GM10266 (cell line): ENCODE measurements at regions not wholly inside any gene's neighbourhood (a gene's known extent, or its start where the extent isn't known, plus 50 kb on each side); places are given as distances from the start of the nearest gene placed in this dataset.
"Not testable (repeated sequence)": the region's sequence is repeated elsewhere in the genome, so short reads cannot be mapped to it uniquely, and the experiment has no call there.

Source experiments
- DNase-seq: peaks from one replicate; pipeline ENCODE4 v3.0.0; 2012; ENCODE audit errors: extremely low spot score
- CTCF ChIP-seq: IDR thresholded peaks from 2 replicates; pipeline ENCODE4 v1.5.1; 2012; ENCODE audit warnings: mild to moderate bottlenecking, low read depth; ENCODE audit not compliant: control insufficient read depth, insufficient read depth; ENCODE audit errors: missing control alignments

GRCh38 chr12:97875064-97875463 is 412.5 kb downstream of the RMST start:
- no peak for TF ChIP-seq CTCF
- DNase-seq: no peak

DNA sequence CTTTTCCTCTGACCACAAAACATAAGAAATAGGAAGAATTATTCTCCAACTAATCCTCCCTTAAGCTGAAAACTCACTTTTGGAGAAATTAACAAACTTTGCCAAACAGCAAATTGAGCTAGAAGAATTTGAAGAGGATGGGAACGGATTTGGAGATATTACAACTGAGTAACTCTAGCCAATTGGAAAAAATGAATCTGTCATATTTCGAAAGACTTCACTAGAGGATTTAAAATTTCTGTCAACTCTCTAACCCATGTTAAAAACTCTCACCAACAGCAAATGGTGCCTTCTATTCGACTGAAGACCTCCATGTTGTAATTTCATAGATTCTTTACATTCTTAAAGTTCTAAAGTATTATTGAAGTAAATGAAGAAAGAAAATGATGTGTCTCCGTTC is 414.2 kb downstream of the RMST start:
- no peak for TF ChIP-seq CTCF
- DNase-seq: no peak

GRCh38 chr12:97877404-97877803 is 414.8 kb downstream of the RMST start:
- TF ChIP-seq CTCF: no peak
- no peak for DNase-seq

DNA sequence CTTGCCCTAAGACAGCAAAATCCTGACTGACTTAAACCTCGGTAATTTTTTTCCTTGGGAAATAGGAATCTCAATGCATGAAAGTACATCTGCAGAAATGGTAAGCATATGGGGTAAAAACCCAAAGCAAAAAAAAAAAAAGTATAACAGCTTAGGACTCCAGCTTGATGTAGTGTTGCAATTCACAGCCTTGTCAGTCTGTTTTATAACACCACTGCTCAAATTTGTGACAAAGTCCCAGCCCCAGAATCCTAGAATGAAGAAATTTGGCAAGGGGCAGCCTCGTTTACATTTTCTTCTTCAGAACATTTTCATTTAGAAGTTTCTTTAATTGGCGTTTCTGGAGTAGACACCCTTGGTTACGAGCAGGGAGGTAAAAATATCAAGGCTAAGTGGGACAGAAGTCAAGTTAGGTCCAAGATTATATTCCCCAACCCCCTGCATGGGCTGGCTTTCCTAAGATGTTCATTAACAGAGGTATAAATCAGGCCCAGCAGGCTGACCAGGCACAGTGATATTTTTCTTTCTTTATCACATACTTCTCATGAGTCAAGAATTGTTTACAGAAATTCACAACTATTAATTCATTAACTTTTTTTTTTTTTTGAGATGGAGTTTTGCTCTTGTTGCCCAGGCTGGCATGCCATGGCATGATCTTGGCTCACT is 424.0 kb downstream of the RMST start:
- TF ChIP-seq CTCF: no peak
- DNase-seq: no peak

GRCh38 chr12:97897881-97898280 is 435.3 kb downstream of the RMST start:
- not testable (repeated sequence) for DNase-seq

DNA sequence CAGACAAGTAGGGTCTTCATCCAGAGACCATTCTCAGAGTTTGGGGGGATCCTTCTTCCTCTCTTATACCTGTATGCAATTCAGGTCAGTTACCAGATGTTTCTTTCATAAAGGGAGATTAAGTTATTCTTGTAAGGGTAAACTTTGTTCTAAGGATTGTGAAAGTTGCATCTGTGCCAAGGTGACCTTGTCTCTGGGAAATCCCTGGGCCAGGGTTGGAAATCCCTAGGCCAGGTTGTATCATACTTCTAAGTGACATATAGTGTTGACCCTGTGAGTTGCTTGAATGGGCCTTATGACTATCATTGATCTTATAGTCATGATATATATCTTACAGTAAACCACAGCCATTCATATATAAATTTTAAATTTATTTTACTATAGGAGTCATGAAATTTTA is 436.9 kb downstream of the RMST start:
- DNase-seq: no peak
- no peak for TF ChIP-seq CTCF

GRCh38 chr12:97899956-97900355 is 437.4 kb downstream of the RMST start:
- DNase-seq: no peak

More at GRCh38 chr12:97899956-97900355, 437.4 kb downstream of the RMST start:
- TF ChIP-seq CTCF: no peak
